Fibroblast of lung (primary cell): ENCODE measurements at regions not wholly inside any gene's neighbourhood (a gene's known extent, or its start where the extent isn't known, plus 50 kb on each side); places are given as distances from the start of the nearest gene placed in this dataset.

Experiments
- DNase-seq, 2 donors: peaks; one replicate each; pipeline versions ENCODE4 v3.0.0 to v3.0.0-alpha.2; 2010; ENCODE audit warnings: low read depth in 2 of 2
- H2AFZ ChIP-seq: 2 replicates; pipeline ENCODE4 v1.5.1; 2012; ENCODE audit warnings: low read length, control low read depth, inconsistent platforms
- H3K27ac ChIP-seq: 2 replicates; pipeline ENCODE4 v1.5.1; 2011; ENCODE audit warnings: low read length, control low read depth; ENCODE audit not compliant: insufficient read depth
- H3K27me3 ChIP-seq: 2 replicates; pipeline ENCODE4 v1.5.1; 2011; ENCODE audit warnings: mild to moderate bottlenecking, low read length; ENCODE audit not compliant: control insufficient read depth, insufficient read depth
- H3K36me3 ChIP-seq: 2 replicates; pipeline ENCODE4 v1.5.1; 2011; ENCODE audit warnings: low read length; ENCODE audit not compliant: control insufficient read depth, insufficient read depth
- H3K4me1 ChIP-seq: 2 replicates; pipeline ENCODE4 v1.5.1; 2011; ENCODE audit warnings: low read length; ENCODE audit not compliant: control insufficient read depth, insufficient read depth; ENCODE audit errors: extremely low read depth
- H3K4me2 ChIP-seq: 2 replicates; pipeline ENCODE4 v1.5.1; 2011; ENCODE audit warnings: low read length, control low read depth; ENCODE audit not compliant: insufficient read depth; ENCODE audit errors: extremely low read depth
- H3K4me3 ChIP-seq, 4 experiments: fragments of 200-600 bp in 1 of 4; sonication (generic) in 1 of 4; replicated peaks in 1 of 4; 2 replicates each; pipeline ENCODE4 v1.5.1; 2011 to 2016; ENCODE audit warnings: low read length in 4 of 4, low read depth in 3 of 4, mild to moderate bottlenecking in 3 of 4, control low read depth in 2 of 4, inconsistent platforms in 1 of 4, mixed read lengths in 1 of 4; ENCODE audit not compliant: insufficient read depth in 1 of 4; ENCODE audit errors: control extremely low read depth in 1 of 4
- H3K79me2 ChIP-seq: 2 replicates; pipeline ENCODE4 v1.5.1; 2012; ENCODE audit warnings: mild to moderate bottlenecking, low read length, inconsistent platforms; ENCODE audit not compliant: control insufficient read depth, insufficient read depth
- H3K9ac ChIP-seq: 2 replicates; pipeline ENCODE4 v1.5.1; 2011; ENCODE audit warnings: mild to moderate bottlenecking, low read length, control low read depth; ENCODE audit not compliant: insufficient read depth
- H3K9me3 ChIP-seq: 2 replicates; pipeline ENCODE4 v1.5.1; 2012; ENCODE audit warnings: low read depth, low read length; ENCODE audit not compliant: control insufficient read depth, insufficient read depth
- H4K20me1 ChIP-seq: 2 replicates; pipeline ENCODE4 v1.5.1; 2011; ENCODE audit warnings: low read length; ENCODE audit not compliant: control insufficient read depth, insufficient read depth; ENCODE audit errors: extremely low read depth
- EZH2 ChIP-seq: IDR thresholded peaks from 2 replicates; pipeline ENCODE4 v1.5.1; 2012; ENCODE audit warnings: low read length, control low read depth, mild to moderate bottlenecking; ENCODE audit errors: missing control alignments
- TF ChIP-seq, protein P1 (sequence below), 2 donors: IDR thresholded peaks in 1 of 2; conservative IDR thresholded peaks in 1 of 2; 1 replicate in 1 of 2; 2 replicates in 1 of 2; pipeline ENCODE4 v1.5.1; 2011 to 2012; ENCODE audit warnings: low read length in 2 of 2, control low read depth in 1 of 2, inconsistent platforms in 1 of 2, low read depth in 1 of 2, mild to moderate bottlenecking in 1 of 2

DNA sequence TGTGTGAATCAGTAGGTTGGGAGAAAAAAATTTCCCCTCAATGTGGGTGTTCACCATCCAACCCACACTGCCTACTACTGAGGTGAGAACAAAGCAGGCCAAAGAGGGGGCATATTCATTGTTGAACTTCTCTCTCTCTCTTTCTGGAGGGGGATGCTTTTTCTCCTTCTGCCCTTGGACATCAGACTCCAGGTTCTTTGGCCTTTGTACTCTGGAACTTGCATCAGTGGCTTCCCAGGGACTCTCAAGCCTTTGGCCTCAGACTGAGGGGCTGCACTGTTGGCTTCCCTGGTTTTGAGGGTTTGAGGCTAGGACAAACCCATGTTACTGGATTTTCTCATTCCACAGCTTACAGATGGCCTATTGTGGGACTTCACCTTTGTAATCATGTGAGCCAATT, 417.2 kb downstream of the ELAVL2 start:
- no peaks in the 10 kb centered on the region for H3K9me3 ChIP-seq
- no peak overlapping the region for H3K4me3 ChIP-seq
- no peak overlapping the region for H2AFZ ChIP-seq
- no peaks in the 10 kb centered on the region for H3K27me3 ChIP-seq
- no peak for TF ChIP-seq EZH2
- TF ChIP-seq, protein P1, sequence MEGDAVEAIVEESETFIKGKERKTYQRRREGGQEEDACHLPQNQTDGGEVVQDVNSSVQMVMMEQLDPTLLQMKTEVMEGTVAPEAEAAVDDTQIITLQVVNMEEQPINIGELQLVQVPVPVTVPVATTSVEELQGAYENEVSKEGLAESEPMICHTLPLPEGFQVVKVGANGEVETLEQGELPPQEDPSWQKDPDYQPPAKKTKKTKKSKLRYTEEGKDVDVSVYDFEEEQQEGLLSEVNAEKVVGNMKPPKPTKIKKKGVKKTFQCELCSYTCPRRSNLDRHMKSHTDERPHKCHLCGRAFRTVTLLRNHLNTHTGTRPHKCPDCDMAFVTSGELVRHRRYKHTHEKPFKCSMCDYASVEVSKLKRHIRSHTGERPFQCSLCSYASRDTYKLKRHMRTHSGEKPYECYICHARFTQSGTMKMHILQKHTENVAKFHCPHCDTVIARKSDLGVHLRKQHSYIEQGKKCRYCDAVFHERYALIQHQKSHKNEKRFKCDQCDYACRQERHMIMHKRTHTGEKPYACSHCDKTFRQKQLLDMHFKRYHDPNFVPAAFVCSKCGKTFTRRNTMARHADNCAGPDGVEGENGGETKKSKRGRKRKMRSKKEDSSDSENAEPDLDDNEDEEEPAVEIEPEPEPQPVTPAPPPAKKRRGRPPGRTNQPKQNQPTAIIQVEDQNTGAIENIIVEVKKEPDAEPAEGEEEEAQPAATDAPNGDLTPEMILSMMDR (conservative IDR thresholded peaks at IDR 0.05 in 1 of 2, IDR thresholded peaks at IDR 0.05 in 1 of 2; ENCODE audit: low read depth in 1 of 2, low read length in 2 of 2) = no peak
- H3K36me3 ChIP-seq = no peaks in the 10 kb centered on the region
- no peak overlapping the region for H3K27ac ChIP-seq
- no peaks in the 10 kb centered on the region for H3K4me1 ChIP-seq
- H3K9ac ChIP-seq = no peak overlapping the region
- DNase-seq = no peak
- no peak overlapping the region for H3K4me2 ChIP-seq
- H4K20me1 ChIP-seq = no peaks in the 10 kb centered on the region
- H3K79me2 ChIP-seq = no peaks in the 10 kb centered on the region

DNA sequence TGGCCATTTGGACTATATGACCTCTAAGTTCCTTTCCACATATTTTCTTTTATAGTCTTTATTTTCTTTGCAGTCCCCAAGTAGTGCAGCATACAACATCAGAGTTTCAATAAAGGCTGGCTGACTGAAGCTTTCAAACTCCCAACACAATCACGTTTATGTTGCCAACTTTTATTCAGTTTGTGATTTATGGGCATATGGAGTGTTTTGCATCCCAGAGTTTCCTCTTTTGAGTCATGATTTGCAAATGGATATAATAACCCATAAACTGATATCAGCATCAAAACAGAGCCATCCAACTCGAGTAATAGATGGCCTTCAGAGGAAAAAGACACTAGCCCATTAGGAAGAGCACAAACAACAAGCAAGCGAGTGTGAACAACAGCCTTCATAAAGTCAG, 414.0 kb downstream of the ELAVL2 start:
- H3K79me2 ChIP-seq = no peaks in the 10 kb centered on the region
- H3K4me3 ChIP-seq = no peak overlapping the region
- H3K4me2 ChIP-seq = no peak overlapping the region
- H3K4me1 ChIP-seq = no peaks in the 10 kb centered on the region
- no peak overlapping the region for H3K27ac ChIP-seq
- H3K36me3 ChIP-seq = no peaks in the 10 kb centered on the region
- TF ChIP-seq EZH2 = no peak
- TF ChIP-seq, protein P1 (conservative IDR thresholded peaks at IDR 0.05 in 1 of 2, IDR thresholded peaks at IDR 0.05 in 1 of 2; ENCODE audit: low read depth in 1 of 2, low read length in 2 of 2) = no peak
- no peak for DNase-seq
- no peak overlapping the region for H3K9ac ChIP-seq
- H3K9me3 ChIP-seq = no peaks in the 10 kb centered on the region
- H4K20me1 ChIP-seq = no peaks in the 10 kb centered on the region
- no peaks in the 10 kb centered on the region for H3K27me3 ChIP-seq
- H2AFZ ChIP-seq = no peak overlapping the region

DNA sequence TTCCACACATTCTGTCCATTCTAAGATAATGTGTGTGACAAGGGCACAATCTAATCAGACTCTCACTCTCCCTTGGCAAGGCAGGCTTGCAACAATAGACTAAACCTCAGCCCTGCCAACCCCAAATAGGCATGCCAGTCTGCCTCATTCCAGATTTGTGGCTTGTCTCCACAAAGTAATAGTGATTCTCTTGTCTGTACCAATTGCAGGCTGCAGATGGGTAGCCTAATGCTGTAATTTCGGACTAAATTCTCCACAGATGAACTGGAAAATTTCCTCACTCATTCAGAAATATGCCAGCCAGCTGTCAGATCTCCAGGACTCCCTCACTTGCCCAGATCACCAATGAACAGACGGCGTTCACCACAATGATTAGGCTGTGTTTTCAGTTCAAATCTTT, 413.6 kb downstream of the ELAVL2 start:
- H3K4me1 ChIP-seq = no peaks in the 10 kb centered on the region
- no peaks in the 10 kb centered on the region for H3K9me3 ChIP-seq
- TF ChIP-seq, protein P1 (conservative IDR thresholded peaks at IDR 0.05 in 1 of 2, IDR thresholded peaks at IDR 0.05 in 1 of 2; ENCODE audit: low read depth in 1 of 2, low read length in 2 of 2) = no peak
- TF ChIP-seq EZH2 = no peak
- no peak overlapping the region for H3K9ac ChIP-seq
- no peak overlapping the region for H3K4me3 ChIP-seq
- no peaks in the 10 kb centered on the region for H4K20me1 ChIP-seq
- H3K27ac ChIP-seq = no peak overlapping the region
- H3K4me2 ChIP-seq = no peak overlapping the region
- H2AFZ ChIP-seq = no peak overlapping the region
- no peak for DNase-seq
- H3K36me3 ChIP-seq = no peaks in the 10 kb centered on the region
- H3K79me2 ChIP-seq = no peaks in the 10 kb centered on the region
- no peaks in the 10 kb centered on the region for H3K27me3 ChIP-seq
